GM18951 (cell line): ENCODE measurements at regions not wholly inside any gene's neighbourhood (a gene's known extent, or its start where the extent isn't known, plus 50 kb on each side); places are given as distances from the start of the nearest gene placed in this dataset.

Source experiments
- POLR2A ChIP-seq: IDR thresholded peaks from 4 replicates; pipeline ENCODE4 v1.6.1; 2011; ENCODE audit warnings: mild to moderate bottlenecking; ENCODE audit not compliant: insufficient read length, insufficient read depth; ENCODE audit errors: extremely low read depth
- in situ Hi-C: fragments of 300-500 bp; cut with MboI; formaldehyde crosslinking; loops from one replicate; pipeline ENCODE4 v1.12.0; 2022; ENCODE audit warnings: low sequenced_read_pairs, mixed read lengths, inconsistent platforms; ENCODE audit not compliant: unreplicated experiment

GRCh38 chr9:108347463-108348188 is 508.2 kb downstream of the ACTL7B start:
- in situ Hi-C loops, result no loop called here

GRCh38 chr9:108345826-108346225 is 510.0 kb downstream of the ACTL7B start:
- in situ Hi-C loops, result no loop called here

More at GRCh38 chr9:108347463-108348188, 508.2 kb downstream of the ACTL7B start:
- no peak for TF ChIP-seq POLR2A

GRCh38 chr9:108339251-108339650 is 516.5 kb downstream of the ACTL7B start:
- no peak for TF ChIP-seq POLR2A
- in situ Hi-C loops, result no loop called here

More at GRCh38 chr9:108345826-108346225, 510.0 kb downstream of the ACTL7B start:
- no peak for TF ChIP-seq POLR2A

- no peak for TF ChIP-seq POLR2A
- in situ Hi-C loops, result no loop called here
These were observed 519.2 kb downstream of the ACTL7B start for GRCh38 chr9:108336575-108336974.

GRCh38 chr9:108333530-108333983 is 522.2 kb downstream of the ACTL7B start:
- in situ Hi-C loops, result no loop called here
- no peak for TF ChIP-seq POLR2A

GRCh38 chr9:108331596-108331995 is 524.2 kb downstream of the ACTL7B start:
- TF ChIP-seq POLR2A, result no peak
- in situ Hi-C loops, result no loop called here

GRCh38 chr9:108325406-108325805 is 530.4 kb downstream of the ACTL7B start:
- no peak for TF ChIP-seq POLR2A
- in situ Hi-C loops, result no loop called here

GRCh38 chr9:108323615-108324014 is 532.2 kb downstream of the ACTL7B start:
- in situ Hi-C loops, result no loop called here

GRCh38 chr9:108322326-108323098 is 533.3 kb downstream of the ACTL7B start:
- no peak for TF ChIP-seq POLR2A
- in situ Hi-C loops, result no loop called here

More at GRCh38 chr9:108323615-108324014, 532.2 kb downstream of the ACTL7B start:
- no peak for TF ChIP-seq POLR2A

- no peak for TF ChIP-seq POLR2A
- in situ Hi-C loops, result no loop called here
These were observed 539.2 kb downstream of the ACTL7B start for GRCh38 chr9:108316630-108317029.

GRCh38 chr9:108316066-108316465 is 539.7 kb downstream of the ACTL7B start:
- TF ChIP-seq POLR2A, result no peak
- in situ Hi-C loops, result no loop called here

GRCh38 chr9:108311745-108312144 is 544.0 kb downstream of the ACTL7B start:
- no peak for TF ChIP-seq POLR2A

GRCh38 chr9:108310202-108310601 is 545.6 kb downstream of the ACTL7B start:
- TF ChIP-seq POLR2A, result no peak
- in situ Hi-C loops, result no loop called here

More at GRCh38 chr9:108311745-108312144, 544.0 kb downstream of the ACTL7B start:
- in situ Hi-C loops, result no loop called here
